Astrocyte of the spinal cord (primary cell): ENCODE measurements at regions not wholly inside any gene's neighbourhood (a gene's known extent, or its start where the extent isn't known, plus 50 kb on each side); places are given as distances from the start of the nearest gene placed in this dataset.
A peak's percentile ranks its signal among the peaks of the same experiment; 100 is the strongest.

Experiments used
- DNase-seq: peaks from one replicate; pipeline ENCODE4 v3.0.0; 2011; ENCODE audit warnings: low read depth, low spot score
- H3K4me3 ChIP-seq: 2 replicates; pipeline ENCODE4 v1.5.1; 2011; ENCODE audit warnings: low read depth, mild to moderate bottlenecking, low read length, moderate library complexity
- CTCF ChIP-seq: IDR thresholded peaks from 2 replicates; pipeline ENCODE4 v1.5.1; 2012; ENCODE audit warnings: low read depth, mild to moderate bottlenecking, low read length, inconsistent platforms
- in situ Hi-C: cut with HindIII; loops from 2 replicates; pipeline ENCODE4 v1.10.0; 2017; ENCODE audit warnings: low sequenced_read_pairs

- no peak overlapping the region for H3K4me3 ChIP-seq
- in situ Hi-C loops, result no loop called here
- no peak for TF ChIP-seq CTCF
- DNase-seq, result no peak
These were observed 526.8 kb downstream of the VGLL3 start for GRCh38 chr3:86464180-86464579.

- H3K4me3 ChIP-seq, result no peak overlapping the region
- in situ Hi-C loops, result no loop called here
- no peak for DNase-seq
- TF ChIP-seq CTCF, result no peak
These were observed 539.2 kb downstream of the VGLL3 start for GRCh38 chr3:86451749-86452148.

- no peak for TF ChIP-seq CTCF
These were observed 552.4 kb downstream of the VGLL3 start for GRCh38 chr3:86438544-86438943.

GRCh38 chr3:86427343-86427742, 563.6 kb downstream of the VGLL3 start:
- in situ Hi-C loops, result no loop called here
- DNase-seq, result no peak
- TF ChIP-seq CTCF, result no peak
- H3K4me3 ChIP-seq, result no peak overlapping the region

More at GRCh38 chr3:86438544-86438943, 552.4 kb downstream of the VGLL3 start:
- in situ Hi-C loops, result no loop called here
- H3K4me3 ChIP-seq, result no peak overlapping the region
- DNase-seq, result no peak

GRCh38 chr3:86420990-86421739, 569.8 kb downstream of the VGLL3 start:
- TF ChIP-seq CTCF, result no peak
- DNase-seq, result no peak
- no peak overlapping the region for H3K4me3 ChIP-seq

GRCh38 chr3:86418861-86419260, 572.1 kb downstream of the VGLL3 start:
- in situ Hi-C loops, result no loop called here
- no peak overlapping the region for H3K4me3 ChIP-seq
- no peak for TF ChIP-seq CTCF
- DNase-seq, result no peak

More at GRCh38 chr3:86420990-86421739, 569.8 kb downstream of the VGLL3 start:
- in situ Hi-C loops, result no loop called here

- H3K4me3 ChIP-seq, result no peak overlapping the region
- TF ChIP-seq CTCF, result no peak
- in situ Hi-C loops, result no loop called here
- DNase-seq, result peak; percentile 3
These were observed 574.6 kb downstream of the VGLL3 start for GRCh38 chr3:86416334-86416733.
